HG03432 (cell line): ENCODE measurements at regions not wholly inside any gene's neighbourhood (a gene's known extent, or its start where the extent isn't known, plus 50 kb on each side); places are given as distances from the start of the nearest gene placed in this dataset.

Experiments
- ATAC-seq: cut with Tn5 transposase; IDR thresholded peaks from one replicate; pipeline ENCODE4 v1.9.1; 2021; ENCODE audit warnings: mild to moderate bottlenecking, moderate library complexity; ENCODE audit not compliant: unreplicated experiment

GRCh38 chr3:41024031-41024836, 175.1 kb upstream of the CTNNB1 start:
- ATAC-seq, result no peak

- no peak for ATAC-seq
Measured at GRCh38 chr3:41026394-41027177, 172.7 kb upstream of the CTNNB1 start.

- no peak for ATAC-seq
Measured at GRCh38 chr3:41029356-41029755, 169.9 kb upstream of the CTNNB1 start.

- ATAC-seq, result no peak
Measured at GRCh38 chr3:41030220-41030619, 169.1 kb upstream of the CTNNB1 start.

- ATAC-seq, result no peak
Measured at GRCh38 chr3:41031401-41031800, 167.9 kb upstream of the CTNNB1 start.

- no peak for ATAC-seq
Measured at GRCh38 chr3:41033956-41034519, 165.3 kb upstream of the CTNNB1 start.

GRCh38 chr3:41035456-41036022, 163.8 kb upstream of the CTNNB1 start:
- ATAC-seq, result no peak

- ATAC-seq, result no peak
Measured at GRCh38 chr3:41037651-41038334, 161.5 kb upstream of the CTNNB1 start.

GRCh38 chr3:41040256-41040655, 159.0 kb upstream of the CTNNB1 start:
- ATAC-seq, result no peak

- no peak for ATAC-seq
Measured at GRCh38 chr3:41041462-41041861, 157.8 kb upstream of the CTNNB1 start.

- no peak for ATAC-seq
Measured at GRCh38 chr3:41041899-41042298, 157.4 kb upstream of the CTNNB1 start.

- no peak for ATAC-seq
Measured at GRCh38 chr3:41044523-41044922, 154.8 kb upstream of the CTNNB1 start.

- no peak for ATAC-seq
Measured at GRCh38 chr3:41045491-41045890, 153.8 kb upstream of the CTNNB1 start.

- ATAC-seq, result no peak
Measured at GRCh38 chr3:41050144-41050543, 149.2 kb upstream of the CTNNB1 start.

- no peak for ATAC-seq
Measured at GRCh38 chr3:41053220-41053619, 146.1 kb upstream of the CTNNB1 start.

GRCh38 chr3:41060106-41060505, 139.2 kb upstream of the CTNNB1 start:
- no peak for ATAC-seq

- ATAC-seq, result no peak
Measured at GRCh38 chr3:41064070-41064469, 135.2 kb upstream of the CTNNB1 start.

- no peak for ATAC-seq
Measured at GRCh38 chr3:41064526-41064925, 134.8 kb upstream of the CTNNB1 start.

GRCh38 chr3:41065340-41065739, 134.0 kb upstream of the CTNNB1 start:
- ATAC-seq, result no peak

- no peak for ATAC-seq
Measured at GRCh38 chr3:41073190-41073589, 126.1 kb upstream of the CTNNB1 start.

- ATAC-seq, result no peak
Measured at GRCh38 chr3:41075975-41076374, 123.3 kb upstream of the CTNNB1 start.
